Ishikawa (cell line): ENCODE measurements at regions not wholly inside any gene's neighbourhood (a gene's known extent, or its start where the extent isn't known, plus 50 kb on each side); places are given as distances from the start of the nearest gene placed in this dataset.

Source experiments
- CEBPB ChIP-seq: IDR thresholded peaks from 2 replicates; pipeline ENCODE4 v1.6.1; 2012
- EGR1 ChIP-seq: IDR thresholded peaks from 2 replicates; pipeline ENCODE4 v1.6.1; 2012
- EP300 ChIP-seq: IDR thresholded peaks from 2 replicates; pipeline ENCODE4 v1.6.1; 2012; ENCODE audit warnings: borderline replicate concordance
- FOXM1 ChIP-seq: IDR thresholded peaks from 2 replicates; pipeline ENCODE4 v1.6.1; 2012; ENCODE audit warnings: low read depth, borderline replicate concordance
- NFIC ChIP-seq: IDR thresholded peaks from 2 replicates; pipeline ENCODE4 v1.6.1; 2012
- TAF1 ChIP-seq: IDR thresholded peaks from 2 replicates; pipeline ENCODE4 v1.6.1; 2012; ENCODE audit warnings: low read depth, mild to moderate bottlenecking
- TCF12 ChIP-seq: IDR thresholded peaks from 2 replicates; pipeline ENCODE4 v1.6.1; 2012; ENCODE audit warnings: low read depth
- YY1 ChIP-seq: IDR thresholded peaks from 2 replicates; pipeline ENCODE4 v1.6.1; 2012; ENCODE audit warnings: low read depth
- TF ChIP-seq, protein P1 (sequence below): IDR thresholded peaks from 2 replicates; pipeline ENCODE4 v1.6.1; 2012; ENCODE audit warnings: low read depth, mild to moderate bottlenecking
- TF ChIP-seq, protein P2 (sequence below): IDR thresholded peaks from 2 replicates; pipeline ENCODE4 v1.6.1; 2012

DNA sequence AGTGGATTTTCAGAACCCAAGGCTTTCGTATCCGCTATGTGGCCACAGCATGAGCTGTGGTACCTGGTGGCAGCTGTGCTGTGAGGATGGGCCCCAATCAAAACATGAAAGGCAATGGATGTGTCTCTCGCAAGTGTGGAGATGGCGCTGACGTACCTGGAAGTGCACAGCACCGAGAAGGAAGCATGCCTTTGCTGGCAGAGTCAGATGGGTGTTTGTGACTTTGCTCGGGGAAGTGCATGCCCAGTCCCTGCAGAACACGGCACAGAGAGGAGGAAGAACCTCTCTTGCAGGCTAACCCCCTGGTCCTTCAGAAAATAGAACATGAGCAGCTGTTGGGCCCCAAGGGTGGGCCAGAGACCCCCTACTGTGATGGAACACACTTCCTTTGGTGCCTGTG, 654.1 kb upstream of the ZWINT start:
- TF ChIP-seq NFIC (no peak), TCF12 (no peak), TAF1 (no peak), YY1 (no peak), EP300 (no peak), CEBPB (no peak), FOXM1 (no peak), EGR1 (no peak)
- TF ChIP-seq, protein P1, sequence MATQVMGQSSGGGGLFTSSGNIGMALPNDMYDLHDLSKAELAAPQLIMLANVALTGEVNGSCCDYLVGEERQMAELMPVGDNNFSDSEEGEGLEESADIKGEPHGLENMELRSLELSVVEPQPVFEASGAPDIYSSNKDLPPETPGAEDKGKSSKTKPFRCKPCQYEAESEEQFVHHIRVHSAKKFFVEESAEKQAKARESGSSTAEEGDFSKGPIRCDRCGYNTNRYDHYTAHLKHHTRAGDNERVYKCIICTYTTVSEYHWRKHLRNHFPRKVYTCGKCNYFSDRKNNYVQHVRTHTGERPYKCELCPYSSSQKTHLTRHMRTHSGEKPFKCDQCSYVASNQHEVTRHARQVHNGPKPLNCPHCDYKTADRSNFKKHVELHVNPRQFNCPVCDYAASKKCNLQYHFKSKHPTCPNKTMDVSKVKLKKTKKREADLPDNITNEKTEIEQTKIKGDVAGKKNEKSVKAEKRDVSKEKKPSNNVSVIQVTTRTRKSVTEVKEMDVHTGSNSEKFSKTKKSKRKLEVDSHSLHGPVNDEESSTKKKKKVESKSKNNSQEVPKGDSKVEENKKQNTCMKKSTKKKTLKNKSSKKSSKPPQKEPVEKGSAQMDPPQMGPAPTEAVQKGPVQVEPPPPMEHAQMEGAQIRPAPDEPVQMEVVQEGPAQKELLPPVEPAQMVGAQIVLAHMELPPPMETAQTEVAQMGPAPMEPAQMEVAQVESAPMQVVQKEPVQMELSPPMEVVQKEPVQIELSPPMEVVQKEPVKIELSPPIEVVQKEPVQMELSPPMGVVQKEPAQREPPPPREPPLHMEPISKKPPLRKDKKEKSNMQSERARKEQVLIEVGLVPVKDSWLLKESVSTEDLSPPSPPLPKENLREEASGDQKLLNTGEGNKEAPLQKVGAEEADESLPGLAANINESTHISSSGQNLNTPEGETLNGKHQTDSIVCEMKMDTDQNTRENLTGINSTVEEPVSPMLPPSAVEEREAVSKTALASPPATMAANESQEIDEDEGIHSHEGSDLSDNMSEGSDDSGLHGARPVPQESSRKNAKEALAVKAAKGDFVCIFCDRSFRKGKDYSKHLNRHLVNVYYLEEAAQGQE: no peak
- TF ChIP-seq, protein P2, sequence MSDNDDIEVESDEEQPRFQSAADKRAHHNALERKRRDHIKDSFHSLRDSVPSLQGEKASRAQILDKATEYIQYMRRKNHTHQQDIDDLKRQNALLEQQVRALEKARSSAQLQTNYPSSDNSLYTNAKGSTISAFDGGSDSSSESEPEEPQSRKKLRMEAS: no peak
